NCI-H345 treated with DMSO at 0.1 percent for 48 hours (cell line): ENCODE measurements at regions not wholly inside any gene's neighbourhood (a gene's known extent, or its start where the extent isn't known, plus 50 kb on each side); places are given as distances from the start of the nearest gene placed in this dataset.
A peak's percentile ranks its signal among the peaks of the same experiment; 100 is the strongest.
"Not testable (repeated sequence)": the region's sequence is repeated elsewhere in the genome, so short reads cannot be mapped to it uniquely, and the experiment has no call there.

Experiments
- DNase-seq: peaks from one replicate; lab custom pipeline; 2025; ENCODE audit not compliant: unreplicated experiment; lab: John Stamatoyannopoulos, UW

DNA sequence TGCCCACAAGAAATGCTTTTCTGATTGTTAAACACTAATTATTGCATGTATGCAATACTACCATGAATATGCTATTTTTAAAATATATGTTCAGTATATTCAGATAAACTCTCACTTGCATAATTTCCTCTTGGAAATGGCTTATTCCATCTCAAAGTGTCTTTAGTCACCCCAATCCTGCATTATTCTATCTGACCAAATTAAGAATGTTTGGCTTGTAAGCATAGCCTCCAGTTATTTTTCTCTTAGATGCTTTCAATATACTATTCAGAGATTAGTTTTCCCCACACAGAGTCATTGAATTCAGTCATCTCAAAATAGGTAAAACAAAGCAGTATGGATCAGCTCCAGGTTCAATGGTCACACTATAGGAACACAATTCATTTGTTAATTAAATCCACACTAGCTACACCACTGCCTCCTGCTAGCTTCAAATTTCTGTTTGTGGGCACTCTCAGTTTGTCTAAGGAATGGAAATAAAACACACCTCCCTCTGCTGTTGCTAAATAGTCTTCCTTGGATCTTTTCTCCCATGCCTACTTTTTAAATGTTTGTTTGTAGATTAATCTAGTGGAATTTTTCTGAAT lies 134.6 kb upstream of the TBCA start:
- DNase-seq, result no peak

DNA sequence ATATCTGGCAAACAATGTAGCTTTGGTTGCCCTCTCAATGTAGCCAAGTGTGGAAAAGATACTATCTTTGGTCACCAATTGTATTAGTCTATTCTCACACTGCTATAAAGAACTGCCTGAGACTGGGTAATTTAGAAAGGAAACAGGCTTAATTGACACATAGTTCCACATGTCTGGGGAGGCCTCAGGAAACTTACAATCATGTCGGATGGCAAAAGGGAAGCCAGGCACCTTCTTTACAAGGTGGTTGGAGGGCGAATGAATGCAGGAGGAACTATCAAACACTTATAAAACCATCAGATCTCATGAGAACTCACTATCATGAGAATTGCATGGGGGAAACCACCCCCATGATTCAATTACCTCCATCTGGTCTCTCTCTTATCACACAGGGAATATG lies 133.1 kb upstream of the TBCA start:
- DNase-seq, result no peak

DNA sequence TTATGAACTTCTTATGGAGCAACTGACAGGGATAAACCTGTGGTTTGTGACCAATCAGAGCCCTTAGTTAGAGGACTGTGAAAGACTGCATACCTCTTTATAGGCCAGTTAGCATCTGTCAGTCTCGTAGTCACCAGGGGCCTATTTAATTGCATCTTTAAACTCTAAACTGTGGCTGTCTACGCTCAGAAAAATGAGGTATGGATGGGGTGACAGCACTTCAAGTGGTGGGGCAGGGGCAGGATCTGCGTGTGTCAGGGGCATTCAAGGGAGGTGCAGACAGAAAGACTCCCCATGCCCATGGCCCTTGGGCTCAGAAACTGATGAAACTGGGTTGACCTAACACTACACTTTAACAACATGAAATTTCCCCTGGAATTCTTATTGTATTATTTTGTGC lies 132.6 kb upstream of the TBCA start:
- no peak for DNase-seq

DNA sequence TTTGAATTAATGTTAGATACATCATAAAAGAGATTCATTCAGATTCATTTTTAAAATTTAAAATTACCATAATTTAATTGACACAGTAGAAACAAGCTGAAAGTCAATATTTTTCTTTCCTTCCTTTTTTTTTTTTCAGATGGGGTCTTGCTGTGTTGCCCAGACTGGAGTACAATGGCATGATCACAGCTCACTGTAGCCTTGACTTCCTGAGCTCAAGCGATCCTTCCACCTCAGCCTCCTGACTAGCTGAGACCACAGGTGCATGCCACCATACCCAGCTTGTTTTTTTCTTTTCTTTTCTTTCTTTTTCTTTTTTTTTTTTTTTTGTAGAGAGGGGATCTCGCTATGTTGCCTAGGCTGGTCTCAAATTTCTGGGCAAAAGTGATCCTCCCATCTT lies 131.6 kb upstream of the TBCA start:
- no peak for DNase-seq

DNA sequence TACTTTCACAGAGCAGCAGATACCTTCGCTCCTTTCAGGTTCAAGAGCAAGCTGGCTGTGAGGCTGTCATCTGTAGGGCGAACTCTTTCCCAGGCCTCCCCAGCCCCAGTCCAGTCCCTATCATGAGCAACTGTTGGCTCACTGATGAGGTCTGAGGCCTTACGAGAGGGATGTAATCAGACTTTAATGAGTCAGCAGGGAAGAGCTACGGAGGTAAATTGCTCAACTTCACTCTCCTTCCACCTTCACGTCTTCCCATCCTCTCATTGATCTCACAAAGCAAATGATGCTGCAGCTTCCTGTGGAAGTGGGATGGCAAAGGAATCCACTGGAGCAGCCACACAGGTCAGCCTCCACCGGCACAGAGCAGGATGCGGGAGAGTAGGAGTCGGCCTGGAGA lies 130.7 kb upstream of the TBCA start:
- no peak for DNase-seq

DNA sequence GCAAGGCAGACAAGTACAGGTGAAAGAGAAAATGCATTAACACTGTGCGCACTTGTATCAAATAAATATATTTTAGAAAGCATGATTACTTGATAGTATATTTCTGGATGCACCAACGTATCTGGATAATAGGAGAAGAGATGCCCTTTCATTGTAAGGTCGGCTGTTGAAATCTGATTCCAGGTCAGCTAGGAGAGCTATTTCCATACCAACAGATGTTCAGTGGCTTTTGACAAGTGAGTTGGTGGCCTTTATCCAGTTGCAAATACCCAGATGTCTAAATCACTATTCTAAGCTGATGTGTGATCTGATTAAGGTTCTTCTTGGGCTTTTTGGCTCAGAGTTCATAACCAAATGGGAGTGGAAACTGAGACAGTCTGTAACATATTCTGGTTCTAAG lies 128.2 kb upstream of the TBCA start:
- DNase-seq, result no peak

DNA sequence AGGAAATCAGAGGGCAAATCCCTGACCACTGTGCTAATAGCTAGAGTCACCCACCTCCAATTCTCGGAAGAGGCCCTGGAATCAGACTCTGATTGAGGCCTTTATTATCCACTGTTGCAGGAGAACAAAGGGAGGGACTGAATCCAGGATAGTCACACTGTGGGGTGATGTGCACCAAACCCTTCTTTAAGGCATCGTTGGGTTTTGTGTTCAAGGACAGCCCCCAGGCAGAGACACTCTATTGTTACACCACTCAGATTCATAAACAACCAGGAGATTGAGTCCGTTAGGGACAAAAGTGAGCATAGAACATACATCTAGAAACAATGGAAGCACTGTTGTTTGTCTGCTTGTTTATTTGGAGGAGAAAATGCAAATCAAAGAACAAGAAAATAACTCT lies 124.6 kb upstream of the TBCA start:
- DNase-seq, result no peak

DNA sequence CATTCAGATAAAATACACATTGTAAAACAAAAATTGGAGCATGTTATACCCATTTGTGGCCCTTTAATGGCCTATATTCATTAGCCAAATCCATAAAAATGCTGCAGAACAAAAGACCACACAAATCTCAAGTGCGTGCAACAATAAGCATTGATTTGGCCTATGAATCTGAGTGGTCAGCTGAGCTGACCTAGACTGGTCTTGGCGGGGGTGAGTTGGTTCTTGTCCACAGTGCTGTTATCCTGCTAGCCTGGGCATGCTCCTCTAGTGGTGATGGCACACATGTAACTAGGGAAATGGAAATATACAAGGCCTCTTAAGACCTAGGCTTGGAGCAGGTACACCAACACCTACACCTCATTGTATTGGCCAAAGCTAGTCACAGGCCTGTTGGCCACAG lies 122.2 kb upstream of the TBCA start:
- no peak for DNase-seq

DNA sequence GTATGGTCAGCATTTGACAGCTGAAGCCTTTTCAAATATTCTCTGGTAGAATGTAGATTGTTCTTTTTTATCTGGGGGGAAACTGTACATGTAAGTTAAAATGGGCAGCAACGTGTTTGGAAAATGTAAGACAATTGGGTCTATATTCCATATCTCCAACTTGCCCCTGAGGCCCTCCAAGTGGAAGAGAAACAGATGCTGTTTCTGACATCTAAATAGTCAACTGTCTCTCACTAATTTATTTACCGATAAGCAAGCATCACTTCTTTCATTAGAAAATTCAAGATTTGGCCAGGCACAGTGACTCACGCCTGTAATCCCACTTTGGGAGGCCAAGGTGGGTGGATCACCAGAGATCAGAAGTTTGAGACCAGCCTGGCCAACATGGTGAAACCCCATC lies 120.2 kb upstream of the TBCA start:
- DNase-seq, result no peak

DNA sequence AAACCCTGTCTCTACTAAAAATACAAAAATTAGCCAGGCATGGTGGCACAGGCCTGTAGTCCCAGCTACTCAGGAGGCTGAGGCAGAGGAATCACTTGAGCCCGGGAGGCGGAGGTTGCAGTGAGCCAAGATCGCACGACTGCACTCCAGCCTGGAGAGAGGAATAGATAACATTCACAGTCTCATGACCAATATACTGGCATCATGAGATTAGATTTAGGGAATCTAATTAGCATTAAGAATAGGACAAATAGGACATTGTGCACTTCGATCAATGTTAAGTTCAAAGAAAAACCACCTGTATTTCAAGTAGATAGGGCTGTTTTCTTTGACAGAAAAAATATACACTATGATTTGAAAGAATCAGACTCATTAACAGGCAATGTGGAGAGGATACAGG lies 118.0 kb upstream of the TBCA start:
- DNase-seq, result not testable (repeated sequence)

DNA sequence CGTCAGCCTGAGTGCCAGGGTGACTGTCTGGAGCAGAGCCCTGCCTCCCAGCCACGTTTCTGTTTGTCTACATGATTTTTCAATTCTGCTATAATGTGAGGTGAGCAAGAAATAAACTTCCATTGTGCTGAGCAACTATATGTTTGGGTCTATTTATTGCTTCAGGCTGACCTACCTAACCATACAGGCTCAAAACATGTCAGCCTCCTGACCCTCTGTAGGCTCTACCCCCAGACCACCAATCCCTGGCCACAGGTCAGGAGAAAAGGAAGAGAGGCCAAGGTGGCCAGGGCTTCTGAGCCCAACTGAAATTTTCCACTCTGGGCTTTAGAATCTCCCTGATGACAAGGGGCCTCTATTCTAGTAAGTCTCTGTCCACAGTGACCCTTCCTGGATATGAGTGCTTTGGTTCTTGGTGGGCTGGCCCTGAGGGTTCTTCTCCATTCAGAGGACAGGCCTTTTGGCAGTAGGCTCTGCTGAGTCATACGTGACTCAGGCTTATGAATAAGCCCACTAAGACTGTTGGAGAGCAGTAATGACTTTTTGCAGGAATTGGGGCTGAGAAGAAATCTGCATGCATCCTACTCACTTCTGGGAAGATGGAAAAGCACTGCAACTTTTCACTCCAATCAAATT lies 117.2 kb upstream of the TBCA start:
- DNase-seq, result no peak

DNA sequence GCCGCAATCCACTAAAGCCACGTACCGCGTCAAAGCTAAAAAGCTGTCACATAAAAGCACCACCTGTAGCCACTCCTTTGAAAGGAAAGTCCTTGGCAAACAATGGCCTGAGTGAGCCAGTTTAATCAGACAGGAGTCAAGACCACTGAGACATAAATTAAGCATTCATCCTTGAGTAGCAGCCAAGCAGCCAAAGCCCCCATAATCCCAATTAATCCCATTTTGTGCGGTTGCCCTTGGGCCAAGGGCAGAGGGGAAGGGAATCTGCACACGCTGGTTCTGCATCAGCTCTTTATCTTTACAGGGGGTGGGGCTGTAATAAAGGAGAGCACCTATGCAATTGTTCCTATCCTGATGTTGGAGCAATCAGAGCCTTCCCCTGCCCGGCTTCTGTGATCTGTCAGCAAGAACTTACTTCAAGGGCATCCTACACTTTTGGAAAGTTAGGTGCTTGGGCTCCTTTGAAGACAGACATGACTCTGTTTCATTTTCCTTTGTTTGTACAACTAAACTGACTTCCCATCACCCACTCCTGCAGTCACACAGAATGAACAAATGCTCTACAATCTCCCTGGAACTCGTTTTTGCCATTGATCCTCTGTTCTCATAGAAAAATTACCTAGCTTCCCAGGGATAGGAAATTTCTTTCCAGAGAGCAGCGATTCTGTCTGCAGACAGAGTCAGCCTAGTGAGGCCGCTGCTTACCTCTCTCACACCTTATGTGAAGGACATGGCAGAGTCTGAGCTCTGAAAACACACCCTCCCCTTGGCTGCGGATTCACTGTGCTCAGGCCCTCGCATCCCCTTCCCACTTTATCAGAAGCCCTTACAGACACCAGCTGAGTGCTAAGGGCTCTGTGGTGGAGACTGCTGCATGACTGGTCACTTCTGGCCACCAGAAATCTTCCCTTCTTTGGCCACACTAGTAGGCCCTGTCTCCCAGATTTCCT lies 116.2 kb upstream of the TBCA start:
- DNase-seq, result no peak

DNA sequence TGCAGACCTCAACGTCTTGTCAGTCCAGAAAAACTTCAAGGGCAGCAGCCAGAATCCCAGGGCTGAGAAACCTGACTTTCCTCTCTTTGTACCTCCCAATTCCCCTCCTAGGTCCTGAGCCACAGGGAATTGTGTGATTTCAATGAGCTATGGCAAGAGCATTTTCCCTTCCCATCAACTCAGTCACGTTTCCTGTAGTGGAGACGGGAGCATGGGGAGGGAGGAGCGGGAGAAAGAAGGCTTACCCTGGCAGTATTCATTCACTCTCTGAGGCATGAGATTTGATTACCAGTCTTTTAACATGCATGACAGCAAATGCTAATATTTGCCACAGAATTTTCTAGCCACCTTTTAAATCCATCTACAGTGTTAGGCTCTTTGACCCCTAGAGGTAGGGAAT lies 109.4 kb upstream of the TBCA start:
- peak; percentile 68 for DNase-seq

DNA sequence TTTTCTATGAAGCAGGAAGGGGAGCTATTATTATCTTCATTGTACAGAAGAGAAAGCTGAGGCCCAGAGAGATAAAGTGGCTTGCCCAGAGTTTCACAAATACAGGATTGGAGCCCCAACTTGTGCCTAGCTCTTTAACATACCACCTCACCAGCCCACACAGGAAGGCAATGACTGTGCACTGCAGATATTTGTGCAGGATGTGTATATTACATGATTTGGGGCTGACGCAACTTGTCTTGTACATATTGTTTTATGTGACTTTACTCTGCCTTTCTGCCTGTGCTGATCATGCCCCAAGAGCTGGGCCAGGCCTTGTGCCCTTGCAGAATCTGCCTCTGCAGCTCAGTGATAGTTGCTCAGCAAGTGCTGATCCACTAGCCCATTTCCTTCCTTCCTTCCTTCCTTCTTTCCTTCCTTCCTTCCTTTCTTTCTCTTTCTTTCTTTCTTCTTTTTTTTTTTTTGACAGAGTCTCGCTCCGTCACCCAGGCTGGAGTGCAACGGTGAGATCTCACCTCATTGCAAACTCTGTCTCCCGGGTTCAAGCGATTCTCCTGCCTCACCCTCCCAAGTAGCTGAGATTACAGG lies 106.6 kb upstream of the TBCA start:
- DNase-seq, result no peak

DNA sequence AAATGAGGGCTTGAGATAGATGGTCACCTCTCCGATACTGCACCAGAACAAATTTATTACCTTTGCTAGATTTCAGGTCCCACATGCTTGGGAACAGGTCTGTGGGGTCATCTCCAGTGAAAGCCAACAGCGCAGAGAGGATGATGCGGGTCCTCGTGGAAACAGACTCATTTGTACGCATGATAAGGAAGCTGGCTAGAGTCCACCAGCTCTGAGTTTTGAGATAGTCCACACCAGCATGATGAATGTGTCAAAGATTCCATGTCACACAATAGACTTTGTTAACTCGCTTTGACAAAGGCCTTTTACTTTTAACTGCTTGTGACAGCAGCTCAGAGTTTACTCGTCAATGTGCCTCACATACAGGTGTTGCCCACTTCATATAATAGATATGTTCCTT lies 105.4 kb upstream of the TBCA start:
- DNase-seq, result no peak

DNA sequence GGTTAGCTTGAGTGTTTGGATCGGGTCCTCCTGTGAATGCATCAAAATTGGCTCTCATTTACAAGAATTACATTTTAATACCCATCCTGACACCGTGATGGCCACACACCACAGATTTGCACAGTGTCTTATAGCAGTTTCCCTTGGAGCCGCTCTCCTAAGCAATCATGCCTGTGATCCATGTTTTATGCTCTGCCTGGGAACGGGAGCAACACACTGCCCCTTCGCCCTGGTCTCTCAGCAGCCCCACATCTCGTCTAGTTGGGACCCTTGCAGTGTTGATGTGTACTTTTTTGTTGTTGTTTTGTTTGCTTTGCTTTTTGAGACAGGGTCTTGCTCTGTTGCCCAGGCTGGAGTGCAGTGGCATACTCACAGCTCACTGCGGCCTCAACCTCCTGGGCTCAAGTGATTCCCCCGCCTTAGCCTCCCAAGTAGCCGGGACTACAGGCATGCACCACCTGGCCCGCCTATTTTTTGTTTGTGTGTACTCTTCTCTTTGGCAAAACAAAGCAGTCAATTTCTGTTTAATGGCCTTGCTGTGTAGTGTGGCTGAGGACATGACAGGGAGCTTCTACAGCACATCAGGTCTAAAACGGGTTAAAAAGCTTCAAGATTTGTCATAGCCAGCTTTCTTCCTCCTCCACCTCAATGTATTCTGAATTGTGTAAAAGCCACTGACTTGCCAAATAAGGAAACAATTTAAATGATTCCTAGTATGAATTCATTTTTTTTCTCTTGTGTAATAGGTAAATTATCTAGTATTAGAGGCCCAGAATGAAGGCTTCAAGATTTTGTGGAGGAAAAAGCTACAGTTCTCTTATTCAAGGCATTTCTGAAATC lies 101.6 kb upstream of the TBCA start:
- no peak for DNase-seq

DNA sequence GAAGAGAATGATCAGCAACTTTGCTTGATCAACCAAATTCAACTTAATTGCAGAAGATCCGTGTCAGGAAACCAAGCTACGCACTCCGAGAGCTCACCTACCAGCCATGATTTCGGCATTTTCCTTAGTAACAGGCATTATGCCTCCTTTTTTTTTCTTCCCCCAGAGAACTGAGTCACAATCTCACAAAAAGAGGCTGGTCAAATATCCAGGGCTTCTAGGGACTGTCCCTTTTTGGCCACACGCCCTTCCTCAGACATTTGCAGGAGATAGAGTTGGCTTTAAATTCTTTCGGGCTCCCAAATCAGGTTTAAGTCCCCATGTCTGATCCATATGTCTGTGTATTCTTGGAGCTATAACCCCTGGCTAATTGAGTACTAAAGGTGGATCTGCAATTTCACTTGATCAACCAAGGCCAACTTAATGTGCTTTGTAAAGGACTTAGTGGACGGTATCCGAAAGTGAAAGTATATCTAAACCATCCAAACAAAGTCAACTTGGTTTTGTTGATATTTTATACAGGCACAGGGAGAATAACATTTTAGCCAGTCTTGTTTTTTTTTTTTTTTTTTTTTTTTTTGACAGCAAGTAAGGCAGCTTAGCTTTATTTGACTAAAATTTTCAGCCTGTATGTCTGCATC lies 100.8 kb upstream of the TBCA start:
- no peak for DNase-seq

DNA sequence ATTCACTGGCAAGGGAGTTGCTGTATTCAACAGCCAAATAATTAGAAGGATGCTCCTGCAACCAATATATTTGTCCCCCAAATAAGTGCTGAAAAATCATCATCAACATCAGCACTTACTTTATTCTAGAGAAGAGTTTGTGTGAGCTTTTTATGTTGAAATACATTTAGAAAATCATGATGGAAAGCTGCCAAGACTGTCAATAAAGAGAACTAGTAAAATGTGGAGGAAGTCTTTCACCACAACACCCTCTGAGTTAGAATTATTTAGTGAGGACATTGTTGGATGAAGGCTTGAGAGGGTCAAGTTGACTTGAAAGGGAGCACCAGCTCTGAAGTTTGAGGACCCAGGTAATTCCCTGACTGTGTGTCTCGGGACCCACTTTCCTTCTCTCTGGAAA lies 100.2 kb upstream of the TBCA start:
- no peak for DNase-seq

DNA sequence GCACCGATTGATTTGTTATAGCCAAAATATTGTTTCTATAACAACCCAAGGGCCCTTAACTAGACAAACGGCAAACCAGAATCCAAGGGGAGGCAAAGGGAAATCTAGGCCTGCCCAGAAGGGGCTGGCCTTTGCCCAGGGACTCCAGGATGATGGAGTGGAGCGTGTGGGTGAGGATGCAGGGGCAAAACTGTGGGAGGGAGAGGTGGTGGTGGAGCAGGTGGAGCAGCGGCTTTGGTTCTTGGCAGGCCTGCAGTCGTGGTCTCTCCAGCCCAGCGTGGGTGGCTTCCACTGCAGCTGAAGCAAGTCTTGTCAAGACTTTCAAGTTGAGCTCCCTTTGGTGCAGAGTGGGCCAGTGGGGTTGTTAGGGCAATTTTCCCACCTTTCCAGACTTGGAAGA lies 98.6 kb upstream of the TBCA start:
- DNase-seq, result no peak

DNA sequence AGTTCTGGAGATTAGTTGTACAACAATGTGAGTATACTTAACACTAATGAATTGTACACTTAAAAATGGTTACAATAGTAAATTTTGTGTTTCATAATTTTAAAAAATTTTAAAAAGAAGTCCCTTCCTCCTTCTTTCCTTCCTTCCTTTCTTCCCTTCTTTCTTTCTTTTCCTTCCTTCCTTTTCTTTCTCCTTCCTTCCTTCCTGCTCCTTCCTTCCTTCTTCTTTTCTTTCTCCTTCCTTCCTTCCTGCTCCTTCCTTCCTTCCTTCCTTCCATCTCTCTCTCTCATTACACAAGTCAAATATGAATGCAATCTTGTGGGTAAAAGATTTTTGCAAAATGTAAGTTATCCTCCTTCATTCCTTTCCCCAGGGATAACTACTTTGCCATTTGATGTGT lies 97.1 kb upstream of the TBCA start:
- DNase-seq, result no peak

DNA sequence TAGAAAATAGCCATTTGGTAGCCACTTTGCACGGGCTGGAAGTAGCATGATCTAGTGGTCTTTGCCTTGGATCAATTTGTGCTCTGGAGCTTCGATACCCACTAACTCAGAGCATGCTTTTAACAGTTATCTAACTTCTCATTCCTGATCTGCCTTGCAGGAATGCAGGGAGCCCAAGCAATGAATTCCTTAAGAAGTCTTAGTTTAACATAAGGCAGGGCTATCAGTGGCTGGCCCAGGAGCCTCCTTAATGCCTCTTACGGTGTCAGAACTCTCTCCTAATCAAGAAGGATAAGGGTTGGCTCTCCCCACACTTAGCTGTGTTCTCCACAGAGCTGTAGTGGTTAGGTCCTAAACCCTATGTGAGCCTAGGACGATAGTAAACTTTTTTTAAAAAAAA lies 95.8 kb upstream of the TBCA start:
- no peak for DNase-seq
